GM04504 (cell line): ENCODE measurements at regions not wholly inside any gene's neighbourhood (a gene's known extent, or its start where the extent isn't known, plus 50 kb on each side); places are given as distances from the start of the nearest gene placed in this dataset.
"Not testable (repeated sequence)": the region's sequence is repeated elsewhere in the genome, so short reads cannot be mapped to it uniquely, and the experiment has no call there.

ENCODE experiments used
- DNase-seq: peaks from one replicate; pipeline ENCODE4 v3.0.0-alpha.2; 2012; ENCODE audit warnings: low read depth

DNA sequence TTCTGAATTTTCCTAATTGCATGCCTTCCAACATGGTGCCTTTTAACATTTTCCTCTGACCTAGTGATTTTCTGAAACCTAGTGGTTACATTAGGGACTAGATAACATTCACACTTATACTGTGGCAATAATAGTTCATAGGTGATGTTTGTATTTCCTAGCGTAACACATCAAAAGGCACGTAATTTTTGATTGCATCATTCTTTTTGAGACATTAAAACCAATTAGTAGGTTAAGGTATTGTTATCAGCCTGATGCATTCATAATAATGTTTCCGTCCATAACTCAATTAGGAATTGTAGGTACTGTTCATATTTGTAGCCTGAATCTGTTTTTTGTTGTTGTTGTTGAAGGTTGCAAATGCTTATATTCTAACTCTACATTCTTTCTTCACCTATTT is 192.4 kb downstream of the ANXA1 start:
- no peak for DNase-seq

DNA sequence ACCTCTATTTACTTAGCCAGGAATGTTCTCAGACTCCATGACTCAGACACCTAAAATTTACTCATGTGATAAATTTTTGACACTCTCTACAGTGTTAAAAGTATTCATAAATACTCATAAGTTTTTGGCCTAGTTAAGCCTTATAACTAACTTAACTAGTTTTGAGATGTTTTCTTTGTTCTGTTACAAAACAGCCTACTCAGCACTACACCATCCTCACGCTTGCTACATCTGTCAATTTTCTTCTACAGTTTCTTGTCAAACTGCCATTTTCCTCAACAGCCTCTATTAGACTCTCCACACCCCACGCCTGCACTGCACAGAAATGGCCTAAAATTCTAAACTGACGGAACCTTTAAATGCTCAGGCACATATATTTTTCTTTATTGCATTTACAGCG is 195.5 kb downstream of the ANXA1 start:
- no peak for DNase-seq

DNA sequence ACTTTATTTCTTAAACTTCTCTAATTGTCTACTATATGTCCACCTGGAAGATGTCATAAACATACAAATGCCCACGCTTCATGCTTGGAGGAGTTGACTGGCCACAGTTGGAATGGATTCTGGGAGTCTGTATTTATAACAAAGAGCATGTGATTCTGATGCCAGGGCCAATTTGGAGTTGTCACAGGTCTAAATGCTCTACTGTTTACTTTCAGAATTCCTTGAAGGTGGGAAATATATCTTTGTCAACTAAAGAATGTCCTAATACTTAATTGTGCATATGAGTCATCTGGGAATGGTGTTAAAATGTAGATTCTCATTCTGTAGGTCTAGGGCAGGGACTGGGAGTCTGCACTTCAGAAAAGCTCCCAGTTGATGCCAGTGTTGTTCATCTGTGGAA is 196.1 kb downstream of the ANXA1 start:
- no peak for DNase-seq

- no peak for DNase-seq
Observed at GRCh38 chr9:73348471-73348870, 196.8 kb downstream of the ANXA1 start.

- no peak for DNase-seq
Observed at GRCh38 chr9:73349476-73349875, 197.8 kb downstream of the ANXA1 start.

GRCh38 chr9:73357607-73358006 is 205.9 kb downstream of the ANXA1 start:
- DNase-seq = no peak

GRCh38 chr9:73370053-73370452 is 218.4 kb downstream of the ANXA1 start:
- DNase-seq = no peak

DNA sequence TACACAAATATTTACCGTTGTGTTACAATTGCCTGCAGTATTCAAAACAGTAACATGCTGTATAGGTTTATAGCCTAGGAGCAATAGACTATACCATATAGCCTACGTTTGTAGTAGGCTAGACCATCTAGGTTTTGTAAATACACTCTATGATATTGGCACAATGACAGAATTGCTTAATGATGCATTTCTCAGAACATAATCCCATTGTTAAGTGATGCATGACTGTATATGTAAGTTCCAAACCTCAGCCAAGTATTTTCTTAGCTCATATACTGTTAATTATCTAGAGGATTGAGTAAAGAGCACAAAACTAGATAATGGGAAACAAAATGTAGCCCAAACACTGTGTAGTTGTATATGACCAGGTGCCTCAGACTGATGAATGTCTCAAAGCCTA is 220.1 kb downstream of the ANXA1 start:
- DNase-seq = no peak

DNA sequence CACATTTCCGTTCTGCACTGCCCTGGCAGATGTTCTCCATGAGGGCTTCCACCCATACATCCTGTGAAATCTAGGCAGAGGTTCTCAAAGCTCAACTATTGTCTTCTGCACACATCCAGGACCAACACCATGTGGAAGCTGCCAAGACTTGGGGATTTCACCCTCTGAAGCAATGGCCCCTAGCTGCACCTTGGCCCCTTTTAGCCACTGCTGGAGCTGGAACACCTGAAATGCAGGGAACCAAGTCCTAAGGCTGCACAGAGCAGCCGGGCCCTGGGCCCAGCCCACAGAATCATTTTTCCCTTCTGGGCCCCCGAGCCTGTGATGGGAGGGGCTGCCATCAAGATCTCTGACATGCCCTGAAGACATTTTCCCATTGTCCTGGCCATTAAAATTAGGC is 228.7 kb downstream of the ANXA1 start:
- no peak for DNase-seq

- DNase-seq = no peak
Observed at GRCh38 chr9:73402081-73403028, 250.7 kb downstream of the ANXA1 start.

DNA sequence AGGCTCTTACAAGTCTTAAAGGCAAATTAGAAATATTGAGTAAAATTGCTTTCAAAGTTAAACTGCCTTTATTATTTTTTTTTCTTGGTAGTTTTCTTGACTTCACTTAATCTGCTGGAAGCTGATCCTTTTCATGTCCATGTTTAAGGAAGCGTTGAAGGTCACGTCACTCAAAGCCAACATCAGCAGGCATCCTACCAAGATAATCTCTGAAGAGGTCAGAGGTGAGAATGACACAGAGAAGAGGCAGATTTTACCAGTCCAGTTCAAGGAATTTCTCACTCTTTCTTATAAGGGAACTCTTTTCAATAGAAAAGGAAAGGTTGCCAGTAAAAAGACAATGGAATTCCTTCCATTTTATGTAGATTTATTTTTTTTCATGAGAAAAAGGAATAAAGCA is 259.8 kb downstream of the ANXA1 start:
- no peak for DNase-seq

DNA sequence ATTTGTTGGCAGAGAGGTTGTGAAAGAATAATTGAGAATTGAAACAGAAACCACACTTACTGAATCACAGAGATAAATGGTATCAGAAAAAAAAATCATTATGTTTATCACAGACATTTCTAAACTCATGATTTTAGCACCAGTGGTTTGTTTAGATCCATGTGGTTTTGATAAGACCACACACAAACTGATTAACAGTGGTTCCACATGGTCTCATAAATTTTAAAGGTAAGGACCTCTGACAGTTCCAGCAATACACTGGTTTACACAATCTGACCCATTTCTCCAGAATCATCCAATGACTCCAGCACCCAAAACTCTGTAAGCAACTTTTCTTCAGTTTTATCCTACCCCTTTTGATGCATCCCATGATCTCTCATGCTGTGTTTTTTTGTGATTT is 261.2 kb downstream of the ANXA1 start:
- DNase-seq = no peak

DNA sequence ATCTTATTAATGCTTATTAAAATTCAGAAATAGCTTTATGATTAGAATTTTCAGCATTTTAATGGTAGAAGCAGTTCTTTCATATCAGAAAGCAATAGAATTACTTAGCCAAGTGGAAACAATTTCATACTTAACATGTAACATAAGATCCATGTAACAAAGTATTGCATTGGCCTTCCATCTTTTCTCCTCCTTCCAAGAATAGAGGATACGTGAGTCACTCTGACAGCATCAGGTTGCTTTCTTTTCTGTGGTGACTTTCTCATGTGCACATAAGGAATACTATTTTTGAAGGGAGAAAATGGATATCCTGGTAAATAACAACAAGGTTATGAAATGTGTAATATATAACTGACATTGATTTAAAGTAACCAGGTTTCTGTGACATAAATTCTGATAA is 272.2 kb downstream of the ANXA1 start:
- DNase-seq = no peak

DNA sequence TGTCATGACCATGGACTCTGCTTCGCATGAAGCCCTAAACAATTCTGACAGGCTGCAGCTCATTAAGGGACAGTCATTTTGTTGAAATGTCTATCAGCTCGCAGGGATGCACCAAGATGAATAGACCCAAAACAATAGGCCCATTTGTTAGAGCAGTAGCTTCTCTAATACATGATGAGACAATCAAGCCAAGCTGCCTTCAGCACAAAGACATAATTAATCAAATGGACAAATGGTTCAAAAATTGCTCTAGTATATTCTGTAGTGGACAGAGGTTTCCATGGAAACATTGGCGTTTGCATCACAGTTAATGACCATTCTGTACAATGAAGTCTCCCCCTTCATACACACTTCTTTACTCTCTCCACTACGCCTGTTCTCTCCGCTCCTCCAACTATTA is 274.6 kb downstream of the ANXA1 start:
- DNase-seq = no peak

- DNase-seq = no peak
Observed at GRCh38 chr9:73434826-73435225, 283.2 kb downstream of the ANXA1 start.

DNA sequence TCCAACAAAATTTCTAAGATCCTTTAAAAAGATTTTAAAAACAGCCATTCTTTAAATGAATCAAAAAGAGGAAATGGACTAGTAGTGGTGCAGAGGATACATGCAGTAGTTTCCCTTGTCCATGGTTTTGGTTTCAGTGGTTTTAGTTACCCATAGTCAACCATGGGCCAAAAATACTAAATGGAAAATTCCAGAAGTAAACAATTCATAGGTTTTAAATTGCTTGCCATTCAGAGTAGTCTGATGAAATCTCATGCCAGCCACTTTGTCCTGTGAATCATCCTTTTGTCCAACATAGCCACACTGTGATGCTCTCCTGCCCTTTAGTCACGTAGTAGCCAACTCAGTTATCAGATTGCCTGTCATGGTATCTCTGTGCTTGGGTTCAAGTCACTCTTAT is 286.1 kb downstream of the ANXA1 start:
- DNase-seq = no peak

DNA sequence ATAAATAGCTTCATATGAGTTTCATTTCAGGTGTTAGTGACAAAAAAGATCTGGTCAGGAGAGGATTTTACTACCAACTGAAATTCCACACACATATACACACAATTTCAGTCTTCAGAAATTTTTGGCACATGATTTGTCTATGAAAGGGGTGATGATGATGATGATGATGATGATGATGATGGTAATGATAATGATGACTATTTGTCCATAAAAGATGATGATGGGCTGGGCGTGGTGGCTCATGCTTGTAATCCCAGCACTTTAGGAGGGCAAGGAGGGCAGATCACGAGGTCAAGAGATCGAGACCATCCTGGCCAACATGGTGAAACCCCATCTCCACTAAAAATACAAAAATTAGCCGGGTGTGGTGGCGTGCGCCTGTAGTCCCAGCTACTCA is 288.2 kb downstream of the ANXA1 start:
- not testable (repeated sequence) for DNase-seq

DNA sequence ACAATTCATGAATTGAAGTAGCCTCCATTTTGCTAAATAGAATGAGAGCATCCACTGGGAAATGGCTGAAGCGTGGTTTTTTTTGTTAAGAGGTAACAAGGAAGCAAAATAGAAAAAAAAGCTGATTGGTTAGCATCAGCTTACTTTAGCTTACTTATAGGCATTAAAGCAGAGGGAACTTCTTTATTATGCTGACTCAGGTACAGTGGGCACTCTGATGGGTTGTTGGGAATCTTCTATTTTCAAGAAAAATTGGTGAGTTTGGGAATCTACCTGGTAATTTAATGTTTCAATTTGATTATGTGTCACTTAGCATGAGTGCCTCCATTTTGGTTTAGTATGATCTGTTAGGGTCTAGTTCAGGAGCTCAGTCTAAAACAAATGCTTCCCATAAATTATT is 289.6 kb downstream of the ANXA1 start:
- DNase-seq = no peak

DNA sequence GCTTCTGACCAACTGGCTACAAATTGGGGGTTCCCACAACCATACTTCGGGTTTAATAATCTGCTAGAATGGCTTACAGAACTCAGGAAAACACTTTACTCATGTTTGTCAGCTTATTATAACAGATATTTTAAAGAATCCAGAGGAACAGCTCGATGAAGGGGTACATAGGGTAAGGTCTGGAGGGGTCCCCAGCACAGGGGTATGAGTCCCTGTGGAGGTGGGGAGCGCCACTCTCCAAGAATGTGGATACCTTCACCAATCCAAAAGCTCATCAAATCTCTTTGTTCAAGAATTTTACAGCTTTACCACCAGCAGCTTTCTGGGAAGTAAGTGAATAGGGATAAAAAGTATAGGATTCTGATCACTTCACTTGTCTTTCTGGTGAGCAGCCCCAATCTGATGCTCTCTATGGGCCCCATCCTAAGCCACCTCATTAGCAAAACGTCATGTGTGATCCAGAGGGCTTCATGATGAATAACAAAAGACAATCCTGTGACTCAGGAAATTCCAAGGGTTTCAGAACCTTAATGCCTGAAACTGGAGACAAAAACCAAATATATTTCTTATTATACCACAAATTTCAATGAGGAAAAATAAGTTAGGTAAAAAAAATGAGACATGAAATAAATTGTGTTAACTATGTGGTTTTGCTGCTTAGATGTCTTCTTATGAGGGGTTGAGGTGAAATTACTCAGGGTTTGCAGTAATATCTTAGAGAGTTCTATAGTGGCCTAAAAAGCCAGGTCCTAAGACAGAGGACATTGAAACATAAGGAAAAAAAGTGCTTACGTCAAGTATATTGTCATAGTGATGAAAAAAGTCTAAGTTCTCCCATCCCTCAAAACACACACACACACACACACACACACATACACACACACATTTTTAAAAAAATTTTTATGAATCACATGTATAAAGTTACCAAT is 290.5 kb downstream of the ANXA1 start:
- DNase-seq = peak; percentile 6

DNA sequence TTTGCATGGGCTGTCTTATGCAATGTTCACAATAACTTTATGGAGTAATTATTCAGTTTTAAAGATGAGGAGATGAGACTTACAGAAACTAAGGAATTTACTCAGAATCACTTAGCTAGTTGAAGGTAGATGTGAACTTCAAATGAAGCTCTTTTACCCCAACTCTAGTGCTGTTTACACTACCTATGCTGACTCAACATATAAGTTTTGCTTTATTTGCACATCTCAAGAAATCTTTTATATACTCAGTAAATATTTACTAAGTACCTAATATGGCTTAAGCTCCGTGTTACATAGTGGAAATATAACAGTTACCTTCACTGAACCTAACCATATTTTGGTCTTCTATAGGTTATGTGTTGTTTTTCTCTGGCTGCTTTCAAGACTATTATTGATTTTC is 293.2 kb downstream of the ANXA1 start:
- no peak for DNase-seq

GRCh38 chr9:73445384-73445783 is 293.7 kb downstream of the ANXA1 start:
- DNase-seq = not testable (repeated sequence)

DNA sequence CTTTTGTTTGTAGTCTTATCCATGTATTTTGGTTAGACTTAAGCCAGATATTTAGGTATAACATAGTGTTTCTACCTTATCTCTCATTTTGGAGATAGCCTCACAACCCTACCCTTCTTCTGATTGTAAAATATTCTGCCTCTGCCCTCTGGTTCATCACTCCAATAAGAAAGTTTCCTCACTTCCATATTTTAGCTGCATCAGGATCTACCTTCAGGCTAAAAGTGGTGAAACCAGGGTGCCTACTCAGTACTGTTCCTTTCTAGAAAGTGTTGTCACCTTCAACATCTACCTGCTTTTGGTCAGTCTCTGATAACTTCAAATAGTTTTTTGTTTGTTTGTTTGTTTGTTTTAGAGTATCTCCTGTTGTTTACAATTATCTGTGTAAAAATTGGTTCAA is 294.6 kb downstream of the ANXA1 start:
- DNase-seq = no peak

GRCh38 chr9:73451003-73451402 is 299.3 kb downstream of the ANXA1 start:
- no peak for DNase-seq
